Stimulated activated CD8-positive, alpha-beta memory T cell treated with anti-CD3 and anti-CD28 coated beads, Interleukin-4, amount 100 ng/mL, for 24 hours (primary cell): ENCODE measurements at regions not wholly inside any gene's neighbourhood (a gene's known extent, or its start where the extent isn't known, plus 50 kb on each side); places are given as distances from the start of the nearest gene placed in this dataset.

ENCODE experiments used
- DNase-seq: peaks from one replicate; pipeline ENCODE4 v3.0.0-alpha.2; 2020; ENCODE audit warnings: low read depth

GRCh38 chr20:12371990-12372389 lies 454.3 kb downstream of the BTBD3 start:
- no peak for DNase-seq

GRCh38 chr20:12372557-12372956 lies 454.9 kb downstream of the BTBD3 start:
- no peak for DNase-seq

- no peak for DNase-seq
Observed at GRCh38 chr20:12375967-12376366, 458.3 kb downstream of the BTBD3 start.

- DNase-seq: no peak
Observed at GRCh38 chr20:12383821-12384220, 466.1 kb downstream of the BTBD3 start.

DNA sequence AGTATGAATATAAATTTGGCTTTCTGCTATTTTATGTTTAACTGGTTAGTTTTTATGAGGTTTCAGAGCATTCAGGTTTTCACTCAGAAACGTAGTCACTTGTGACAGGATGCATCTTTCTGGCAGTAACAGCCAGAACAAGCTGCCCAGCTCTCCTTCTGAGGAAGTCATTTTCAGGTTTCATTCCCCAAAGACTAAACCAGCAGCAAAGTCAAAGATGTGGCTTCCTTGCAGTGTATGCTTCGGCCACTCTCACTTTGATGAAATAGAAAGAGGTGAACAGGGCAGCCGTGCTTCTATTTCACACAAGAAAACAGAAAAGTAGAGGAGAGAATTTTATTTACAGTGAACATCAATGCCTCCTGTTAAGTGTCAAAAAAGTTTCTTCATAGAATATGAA lies 469.1 kb downstream of the BTBD3 start:
- DNase-seq: no peak

DNA sequence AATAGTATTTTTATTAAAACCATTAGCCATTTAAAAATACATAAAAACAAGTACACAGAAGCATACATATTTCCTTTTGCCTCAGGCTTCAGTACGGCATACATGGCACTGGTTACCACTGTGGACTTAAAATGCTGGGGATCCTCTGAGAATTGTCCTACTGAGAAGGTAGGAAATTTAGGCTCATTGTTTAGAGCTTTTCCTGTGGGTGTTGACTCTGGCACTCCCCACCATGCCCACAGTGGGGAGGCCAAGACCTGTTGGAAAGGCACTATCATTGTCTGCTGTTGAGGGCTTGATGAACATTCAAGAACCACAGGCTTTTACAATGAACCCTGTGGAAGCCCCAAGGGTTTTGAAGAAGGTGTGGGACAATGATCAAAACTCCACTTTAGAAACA lies 473.4 kb downstream of the BTBD3 start:
- DNase-seq: no peak

DNA sequence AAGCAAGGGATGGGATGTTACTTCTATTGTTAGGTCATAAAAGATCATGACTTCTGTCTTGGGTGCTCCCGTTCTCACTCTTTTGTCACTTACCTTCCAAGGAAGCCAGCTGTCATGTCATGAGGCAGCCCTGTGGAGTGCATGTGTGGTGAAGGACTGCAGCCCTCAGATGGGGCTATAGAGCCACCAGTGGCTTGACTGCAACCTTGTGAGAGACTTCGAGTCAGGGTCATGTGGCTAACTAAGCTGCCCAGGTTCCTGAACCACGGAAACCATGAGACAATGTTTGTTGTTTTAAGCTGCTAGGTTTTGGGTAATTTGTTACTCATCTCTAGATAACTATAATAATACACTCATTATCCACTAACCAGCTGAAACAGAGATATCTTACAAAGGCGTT lies 477.1 kb downstream of the BTBD3 start:
- no peak for DNase-seq

DNA sequence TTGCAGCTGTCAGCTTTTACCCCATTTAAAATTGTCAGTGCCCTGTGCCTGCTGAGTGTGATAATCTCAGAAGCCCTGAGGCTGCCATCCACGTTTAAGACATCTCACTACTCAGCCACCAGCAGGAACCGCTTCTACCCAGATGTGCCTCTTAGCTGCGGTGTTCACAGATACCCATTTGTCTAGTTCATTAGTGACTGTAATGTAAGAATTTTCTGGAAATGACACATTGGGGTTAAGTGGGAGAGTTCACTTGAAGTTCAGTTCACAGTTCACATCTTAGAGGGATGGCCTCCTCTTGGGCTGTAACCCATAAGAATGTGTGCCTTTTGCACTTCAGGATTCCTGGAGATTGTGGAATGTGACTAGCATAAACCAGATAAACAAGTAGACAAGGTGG lies 477.7 kb downstream of the BTBD3 start:
- no peak for DNase-seq

- DNase-seq: no peak
Observed at GRCh38 chr20:12395760-12396159, 478.1 kb downstream of the BTBD3 start.

- no peak for DNase-seq
Observed at GRCh38 chr20:12399110-12399836, 481.6 kb downstream of the BTBD3 start.

DNA sequence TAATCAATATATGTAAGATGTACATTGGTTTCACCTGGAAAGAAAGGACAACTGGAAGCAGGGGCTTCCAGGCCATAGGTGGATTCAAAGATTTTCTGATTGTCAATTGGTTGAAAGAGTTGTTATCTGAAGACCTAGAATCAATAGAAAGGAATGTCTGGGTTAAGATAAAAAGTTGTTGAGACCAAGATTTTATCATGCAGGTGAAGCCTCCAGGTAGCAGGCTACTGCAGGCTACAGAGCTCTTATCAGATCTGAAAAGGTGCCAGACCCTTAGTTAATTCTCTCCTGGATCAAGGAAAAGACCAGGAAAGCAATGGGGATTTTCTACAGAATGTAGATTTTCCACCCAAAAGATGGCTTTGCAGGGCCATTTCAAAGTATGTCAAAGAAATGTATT lies 487.2 kb downstream of the BTBD3 start:
- DNase-seq: no peak

DNA sequence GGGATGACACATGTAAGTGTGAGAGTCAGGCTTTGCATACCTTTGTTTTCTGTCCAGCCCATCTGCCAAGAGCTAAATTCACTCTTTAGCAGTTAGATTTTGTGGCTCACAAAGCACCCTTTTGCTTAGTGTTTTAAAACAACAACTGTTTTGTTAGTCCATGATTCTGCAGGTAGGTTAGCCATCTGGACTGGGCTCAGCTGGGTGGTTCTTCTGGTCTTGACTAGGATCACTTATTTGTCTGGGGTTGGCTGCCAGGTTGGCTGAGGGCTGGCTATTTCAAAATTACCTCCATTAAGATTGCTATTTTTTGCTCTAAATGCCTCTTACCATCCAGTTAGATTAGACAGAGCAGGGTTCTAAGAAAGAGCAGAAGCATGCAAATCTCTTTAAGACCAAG lies 489.3 kb downstream of the BTBD3 start:
- no peak for DNase-seq

GRCh38 chr20:12409501-12409900 lies 491.8 kb downstream of the BTBD3 start:
- DNase-seq: no peak

DNA sequence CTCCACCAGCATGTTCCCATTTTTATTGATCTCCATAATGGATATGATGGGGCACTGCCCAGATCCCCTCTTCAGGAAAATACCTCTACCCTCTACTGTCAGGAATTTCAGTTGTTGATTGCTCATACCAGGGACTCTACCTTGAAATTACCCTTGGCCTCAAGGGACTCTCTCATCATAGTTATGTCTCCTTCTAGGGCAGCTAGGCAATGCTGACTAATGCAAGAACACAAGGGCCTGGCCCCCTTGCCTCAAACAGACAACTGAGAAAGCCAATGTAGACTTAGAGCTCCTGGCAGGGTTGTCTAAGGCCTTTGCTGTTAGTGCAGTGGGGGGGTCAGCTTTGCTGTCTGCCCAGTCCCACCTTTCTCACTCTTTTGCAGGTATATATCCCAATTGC lies 493.1 kb downstream of the BTBD3 start:
- no peak for DNase-seq

DNA sequence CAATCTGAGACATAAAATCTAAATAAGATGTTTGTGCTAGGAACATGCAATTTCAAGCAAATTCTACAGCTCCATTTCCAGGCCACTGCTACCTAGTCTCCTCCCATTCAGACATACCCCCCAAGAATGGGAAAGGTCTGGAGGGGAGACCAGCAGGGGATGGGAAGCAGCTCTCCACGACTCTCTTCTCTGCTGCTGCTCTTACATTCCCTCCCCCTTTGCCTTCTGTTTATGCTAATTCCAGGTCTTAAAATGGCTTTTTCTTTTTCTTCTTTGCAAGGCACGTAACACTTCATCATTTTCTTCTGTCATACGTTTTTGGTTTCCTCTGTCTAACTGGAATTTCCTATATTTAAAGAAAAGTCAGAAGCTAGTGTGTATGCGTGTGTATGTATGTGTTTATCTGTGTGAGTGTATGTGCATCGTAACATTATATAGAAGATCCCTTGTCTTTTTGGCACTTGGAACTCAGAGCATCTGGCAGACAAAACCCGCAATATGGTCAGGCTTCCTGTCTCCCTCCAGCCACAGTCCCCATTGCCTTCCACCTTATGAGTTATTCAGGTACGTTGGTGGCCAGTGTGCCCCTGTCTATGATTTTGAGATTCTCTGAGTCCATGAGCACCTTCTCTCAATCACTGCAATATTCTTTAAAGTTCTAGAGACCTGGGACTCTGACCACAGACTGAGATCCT lies 493.7 kb downstream of the BTBD3 start:
- DNase-seq: no peak

DNA sequence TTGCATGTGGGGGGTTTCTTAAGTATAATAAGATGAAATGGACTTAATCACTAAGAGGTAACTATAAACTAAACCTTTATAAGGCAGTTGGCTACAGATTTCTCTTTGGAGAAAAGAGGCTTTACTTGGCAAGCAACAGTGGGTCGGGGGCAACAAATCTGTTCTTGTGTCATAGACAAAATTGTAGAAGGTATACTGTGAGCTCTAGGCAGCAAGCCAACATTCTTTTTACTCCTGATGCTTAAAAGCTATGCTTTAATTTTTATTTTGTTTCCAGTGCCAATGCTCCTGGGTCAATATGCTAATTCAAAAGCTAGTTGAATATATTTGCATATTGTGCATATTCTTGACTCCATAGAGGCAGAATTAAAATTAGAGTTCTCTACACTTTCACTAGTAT lies 495.4 kb downstream of the BTBD3 start:
- no peak for DNase-seq

GRCh38 chr20:12414446-12415274 lies 497.0 kb downstream of the BTBD3 start:
- DNase-seq: no peak

DNA sequence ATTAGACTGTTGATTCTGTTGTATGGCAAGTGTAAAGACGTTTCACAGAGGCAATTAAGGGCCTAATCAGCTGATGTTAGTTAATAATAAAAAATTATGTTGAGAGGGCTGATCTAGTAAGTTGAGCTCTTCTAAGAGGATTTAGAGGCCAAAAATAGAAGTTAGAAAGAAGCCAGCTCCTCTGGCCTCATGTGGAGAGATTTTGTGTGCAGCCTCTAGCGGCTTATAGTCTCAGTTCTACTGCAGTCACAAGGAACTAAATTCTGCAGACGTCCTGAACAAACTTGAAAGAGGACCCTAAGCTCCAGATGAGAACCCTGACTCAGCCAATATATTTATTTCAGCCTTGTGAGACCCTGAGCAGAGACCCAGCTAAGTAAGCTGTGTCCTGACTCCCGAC lies 498.6 kb downstream of the BTBD3 start:
- no peak for DNase-seq

GRCh38 chr20:12433724-12434123 lies 516.0 kb downstream of the BTBD3 start:
- DNase-seq: no peak

DNA sequence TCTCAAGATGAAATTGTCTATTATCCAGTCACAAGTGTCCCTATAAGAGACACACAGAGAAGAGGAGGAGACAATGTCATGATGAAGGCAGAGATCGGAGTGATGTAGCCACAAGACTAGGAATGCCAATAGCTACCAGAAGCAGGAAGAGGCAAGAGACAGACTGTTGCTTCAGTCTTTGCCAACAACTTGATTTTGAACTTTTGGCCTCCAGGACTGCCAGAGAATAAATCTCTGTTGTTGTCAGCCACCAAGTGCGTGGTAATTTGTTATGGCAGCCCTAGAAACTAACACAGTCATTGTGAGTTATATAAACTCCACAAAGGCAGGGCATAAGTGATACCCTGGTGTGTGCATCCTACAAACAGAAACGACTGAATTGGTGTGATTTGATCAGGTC lies 517.0 kb downstream of the BTBD3 start:
- DNase-seq: no peak

- DNase-seq: no peak
Observed at GRCh38 chr20:12435268-12435667, 517.6 kb downstream of the BTBD3 start.

DNA sequence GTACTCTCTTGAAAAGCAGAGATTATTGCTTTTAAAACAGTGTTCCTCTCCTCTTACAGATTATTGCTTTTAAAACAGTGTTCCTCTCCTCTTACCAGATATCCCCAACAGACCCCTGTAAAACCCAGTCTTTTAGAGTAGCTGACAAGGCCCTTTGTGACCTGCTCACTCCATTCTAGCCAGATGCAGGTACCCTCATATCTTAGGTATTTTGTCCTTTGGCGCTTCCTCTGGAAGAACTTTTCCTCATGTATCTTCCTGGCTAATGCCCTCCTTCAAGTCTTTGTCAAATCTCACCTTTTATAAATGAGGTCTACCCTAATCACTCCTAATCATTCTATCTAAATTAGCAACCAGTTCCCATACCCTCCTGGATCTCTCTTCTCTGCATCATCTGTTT lies 536.0 kb downstream of the BTBD3 start:
- DNase-seq: no peak

DNA sequence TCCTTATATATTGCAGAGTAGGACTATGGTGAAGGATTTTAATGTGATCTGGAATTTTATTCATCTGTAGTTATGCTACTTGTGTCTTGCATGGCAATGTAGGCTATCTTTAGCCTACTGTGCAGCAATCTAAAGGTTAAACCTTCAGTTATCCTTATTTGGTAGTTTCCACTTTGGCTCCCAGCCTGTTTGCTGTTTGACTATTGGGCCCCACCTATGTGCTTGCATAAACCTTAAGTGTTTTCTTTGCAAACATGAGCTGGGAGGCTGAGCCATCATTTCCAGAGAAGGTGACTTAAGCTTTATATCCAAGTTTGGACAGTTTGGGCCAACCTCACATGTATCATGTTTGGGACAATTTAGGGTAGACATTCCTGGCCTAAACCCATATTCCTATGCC lies 537.5 kb downstream of the BTBD3 start:
- no peak for DNase-seq
